Neural crest cell (in vitro differentiated cells): ENCODE measurements at regions not wholly inside any gene's neighbourhood (a gene's known extent, or its start where the extent isn't known, plus 50 kb on each side); places are given as distances from the start of the nearest gene placed in this dataset.

Experiments used
- DNase-seq: peaks from one replicate; pipeline ENCODE4 v3.0.0; 2021; ENCODE audit warnings: low read depth, mixed read lengths, low spot score
- H3K27ac Mint-ChIP-seq: one replicate; pipeline ENCODE4 v1.8.0; 2021; ENCODE audit warnings: mild to moderate bottlenecking, mixed read lengths; ENCODE audit not compliant: unreplicated experiment
- H3K27me3 Mint-ChIP-seq: 2 replicates; pipeline ENCODE4 v1.8.0; 2021; ENCODE audit warnings: low read depth, mild to moderate bottlenecking, mixed read lengths
- H3K36me3 Mint-ChIP-seq: 2 replicates; pipeline ENCODE4 v1.8.0; 2021; ENCODE audit warnings: low read depth, mild to moderate bottlenecking, mixed read lengths
- H3K4me1 Mint-ChIP-seq: 2 replicates; pipeline ENCODE4 v1.8.0; 2021; ENCODE audit warnings: mixed read lengths
- H3K4me3 Mint-ChIP-seq: one replicate; pipeline ENCODE4 v1.8.0; 2021; ENCODE audit warnings: mild to moderate bottlenecking, mixed read lengths
- H3K9me3 Mint-ChIP-seq: 2 replicates; pipeline ENCODE4 v1.8.0; 2021; ENCODE audit warnings: mixed read lengths
- CTCF ChIP-seq: fragments of 200-600 bp; sonication (generic); conservative IDR thresholded peaks from 2 replicates; pipeline ENCODE4 v1.5.0; 2021; ENCODE audit warnings: antibody characterized with exemption, mild to moderate bottlenecking

GRCh38 chr20:59468831-59469230 lies 135.5 kb upstream of the PHACTR3 start:
- Mint-ChIP-seq H3K27ac (no peak overlapping the region), H3K36me3 (no peaks in the 10 kb centered on the region), H3K4me1 (peaks cover 24% of the 10 kb centered on the region), H3K27me3 (peaks cover 6% of the 10 kb centered on the region), H3K4me3 (no peak overlapping the region), H3K9me3 (peaks cover 6% of the 10 kb centered on the region)
- no peak for TF ChIP-seq CTCF
- no peak for DNase-seq

- Mint-ChIP-seq H3K9me3 (peaks cover 6% of the 10 kb centered on the region), H3K36me3 (no peaks in the 10 kb centered on the region), H3K4me1 (peaks cover 24% of the 10 kb centered on the region), H3K4me3 (no peak overlapping the region), H3K27ac (peak overlapping the region; percentile 94), H3K27me3 (peaks cover 6% of the 10 kb centered on the region)
- no peak for TF ChIP-seq CTCF
- DNase-seq, result peak; percentile 20
These were observed 134.8 kb upstream of the PHACTR3 start for GRCh38 chr20:59469267-59470252.

GRCh38 chr20:59470521-59470920 lies 133.8 kb upstream of the PHACTR3 start:
- H3K36me3 Mint-ChIP-seq, result no peaks in the 10 kb centered on the region
- DNase-seq, result no peak
- H3K9me3 Mint-ChIP-seq, result peaks cover 6% of the 10 kb centered on the region
- no peak for TF ChIP-seq CTCF
- no peak overlapping the region for H3K27ac Mint-ChIP-seq
- peaks cover 6% of the 10 kb centered on the region for H3K27me3 Mint-ChIP-seq
- no peak overlapping the region for H3K4me3 Mint-ChIP-seq
- peaks cover 24% of the 10 kb centered on the region for H3K4me1 Mint-ChIP-seq

GRCh38 chr20:59471653-59472421 lies 132.5 kb upstream of the PHACTR3 start:
- H3K27me3 Mint-ChIP-seq, result peaks cover 6% of the 10 kb centered on the region
- H3K27ac Mint-ChIP-seq, result no peak overlapping the region
- peaks cover 20% of the 10 kb centered on the region for H3K4me1 Mint-ChIP-seq
- TF ChIP-seq CTCF, result no peak
- no peak overlapping the region for H3K4me3 Mint-ChIP-seq
- no peaks in the 10 kb centered on the region for H3K36me3 Mint-ChIP-seq
- peaks cover 6% of the 10 kb centered on the region for H3K9me3 Mint-ChIP-seq
- no peak for DNase-seq

GRCh38 chr20:59473742-59474141 lies 130.6 kb upstream of the PHACTR3 start:
- no peak for DNase-seq
- Mint-ChIP-seq H3K36me3 (no peaks in the 10 kb centered on the region), H3K4me1 (peaks cover 20% of the 10 kb centered on the region), H3K27ac (no peak overlapping the region), H3K27me3 (peaks cover 6% of the 10 kb centered on the region), H3K4me3 (no peak overlapping the region), H3K9me3 (peaks cover 6% of the 10 kb centered on the region)
- no peak for TF ChIP-seq CTCF
